MM.1S (cell line): ENCODE measurements at regions not wholly inside any gene's neighbourhood (a gene's known extent, or its start where the extent isn't known, plus 50 kb on each side); places are given as distances from the start of the nearest gene placed in this dataset.

Source experiments
- DNase-seq: peaks from one replicate; pipeline ENCODE4 v3.0.0-alpha.2; 2015
- H2AFZ ChIP-seq: fragments of 300-600 bp; sonication (generic); 2 replicates; pipeline ENCODE4 v1.6.0; 2016; ENCODE audit warnings: antibody characterized with exemption, low read length
- H3F3A ChIP-seq: fragments of 300-600 bp; sonication (generic); 2 replicates; pipeline ENCODE4 v1.6.1; 2016; ENCODE audit warnings: mild to moderate bottlenecking, antibody characterized with exemption, low read length, moderate library complexity, mixed read lengths; ENCODE audit not compliant: insufficient read depth
- H3K27ac ChIP-seq: fragments of 300-600 bp; sonication (generic); 2 replicates; pipeline ENCODE4 v1.5.1; 2016; ENCODE audit warnings: mild to moderate bottlenecking, low read length
- H3K27me3 ChIP-seq: fragments of 300-600 bp; sonication (generic); replicated peaks from 2 replicates; pipeline ENCODE4 v1.6.0; 2016; ENCODE audit warnings: low read length; ENCODE audit not compliant: insufficient read depth
- H3K36me3 ChIP-seq: fragments of 300-600 bp; sonication (generic); replicated peaks from 2 replicates; pipeline ENCODE4 v1.6.1; 2016; ENCODE audit warnings: mild to moderate bottlenecking, low read length, mixed read lengths; ENCODE audit not compliant: insufficient read depth
- H3K4me1 ChIP-seq: fragments of 300-600 bp; sonication (generic); 2 replicates; pipeline ENCODE4 v1.6.1; 2016; ENCODE audit warnings: low read length, mixed read lengths
- H3K4me2 ChIP-seq: fragments of 300-600 bp; sonication (generic); 2 replicates; pipeline ENCODE4 v1.6.0; 2016; ENCODE audit warnings: low read depth, low read length
- H3K4me3 ChIP-seq: fragments of 300-600 bp; sonication (generic); 2 replicates; pipeline ENCODE4 v1.5.1; 2016; ENCODE audit warnings: low read length, mixed read lengths
- H3K79me2 ChIP-seq: fragments of 300-600 bp; sonication (generic); 2 replicates; pipeline ENCODE4 v1.6.1; 2016; ENCODE audit warnings: mixed run types, low read length, mixed read lengths
- H3K9ac ChIP-seq: fragments of 300-600 bp; sonication (generic); 2 replicates; pipeline ENCODE4 v1.6.1; 2016; ENCODE audit warnings: low read length, mixed read lengths
- H3K9me2 ChIP-seq: fragments of 300-600 bp; sonication (generic); replicated peaks from 2 replicates; pipeline ENCODE4 v1.6.1; 2016; ENCODE audit warnings: mild to moderate bottlenecking, low read length, mixed read lengths; ENCODE audit not compliant: insufficient read depth
- H3K9me3 ChIP-seq: fragments of 300-600 bp; sonication (generic); replicated peaks from 2 replicates; pipeline ENCODE4 v1.6.1; 2016; ENCODE audit warnings: mild to moderate bottlenecking, low read length, mixed read lengths; ENCODE audit not compliant: insufficient read depth
- H4K20me1 ChIP-seq: fragments of 300-600 bp; sonication (generic); 2 replicates; pipeline ENCODE4 v1.6.1; 2016; ENCODE audit warnings: mild to moderate bottlenecking, low read length, moderate library complexity, mixed read lengths; ENCODE audit not compliant: insufficient read depth
- CTCF ChIP-seq: fragments of 300-600 bp; sonication (generic); IDR thresholded peaks from 2 replicates; pipeline ENCODE4 v1.5.1; 2016; ENCODE audit warnings: antibody characterized with exemption, low read length, mixed read lengths
- EZH2 ChIP-seq: fragments of 300-600 bp; sonication (generic); optimal IDR thresholded peaks from 2 replicates; pipeline ENCODE3; 2017; ENCODE audit warnings: low read depth, mild to moderate bottlenecking, antibody characterized with exemption, low read length, mixed read lengths
- EZH2phosphoT487 ChIP-seq: fragments of 300-600 bp; sonication (generic); IDR thresholded peaks from 2 replicates; pipeline ENCODE4 v1.6.1; 2018; ENCODE audit warnings: antibody characterized with exemption, low read length

- Histone ChIP-seq H3F3A (no peaks in the 10 kb centered on the region), H3K27ac (no peak overlapping the region), H2AFZ (no peak overlapping the region), H3K36me3 (no peaks in the 10 kb centered on the region), H3K4me3 (no peak overlapping the region), H4K20me1 (no peaks in the 10 kb centered on the region), H3K4me2 (no peak overlapping the region), H3K9me2 (no peaks in the 10 kb centered on the region), H3K27me3 (no peaks in the 10 kb centered on the region), H3K79me2 (no peaks in the 10 kb centered on the region), H3K9ac (no peak overlapping the region), H3K9me3 (no peaks in the 10 kb centered on the region), H3K4me1 (no peaks in the 10 kb centered on the region)
- TF ChIP-seq EZH2phosphoT487 = no peak
- no peak for TF ChIP-seq CTCF
- no peak for TF ChIP-seq EZH2
- no peak for DNase-seq
These were observed 328.6 kb downstream of the INHBA start for GRCh38 chr7:41374150-41374848.

- Histone ChIP-seq H3K9ac (no peak overlapping the region), H4K20me1 (no peaks in the 10 kb centered on the region), H3K79me2 (no peaks in the 10 kb centered on the region), H3K27me3 (no peaks in the 10 kb centered on the region), H3K4me3 (no peak overlapping the region), H3K36me3 (no peaks in the 10 kb centered on the region), H3K9me2 (no peaks in the 10 kb centered on the region), H3K4me2 (no peak overlapping the region), H3K4me1 (no peaks in the 10 kb centered on the region), H2AFZ (no peak overlapping the region), H3K27ac (no peak overlapping the region), H3K9me3 (no peaks in the 10 kb centered on the region), H3F3A (no peaks in the 10 kb centered on the region)
- no peak for TF ChIP-seq CTCF
- no peak for TF ChIP-seq EZH2
- TF ChIP-seq EZH2phosphoT487 = no peak
- no peak for DNase-seq
These were observed 334.7 kb downstream of the INHBA start for GRCh38 chr7:41367967-41368882.

- Histone ChIP-seq H3K4me2 (no peak overlapping the region), H3K9ac (no peak overlapping the region), H3K9me3 (no peaks in the 10 kb centered on the region; the same call in 1 of the 2 replicates), H3K79me2 (no peaks in the 10 kb centered on the region), H3K9me2 (no peaks in the 10 kb centered on the region), H3K27me3 (no peaks in the 10 kb centered on the region), H3K36me3 (no peaks in the 10 kb centered on the region), H3F3A (no peaks in the 10 kb centered on the region), H3K27ac (no peak overlapping the region), H4K20me1 (no peaks in the 10 kb centered on the region), H2AFZ (no peak overlapping the region), H3K4me1 (no peaks in the 10 kb centered on the region), H3K4me3 (no peak overlapping the region)
- no peak for TF ChIP-seq EZH2phosphoT487
- no peak for TF ChIP-seq EZH2
- TF ChIP-seq CTCF = no peak
- DNase-seq = no peak
These were observed 351.8 kb downstream of the INHBA start for GRCh38 chr7:41351091-41351490.
